H1 (cell line): ENCODE measurements at regions not wholly inside any gene's neighbourhood (a gene's known extent, or its start where the extent isn't known, plus 50 kb on each side); places are given as distances from the start of the nearest gene placed in this dataset.

Source experiments
- CEBPB ChIP-seq: IDR thresholded peaks from 2 replicates; pipeline ENCODE4 v1.6.1; 2012; ENCODE audit warnings: low read depth, low read length
- CREB1 ChIP-seq: IDR thresholded peaks from 2 replicates; pipeline ENCODE4 v1.6.1; 2012; ENCODE audit warnings: inconsistent platforms
- EP300 ChIP-seq, 2 experiments: IDR thresholded peaks; 1 replicate in 1 of 2; 2 replicates in 1 of 2; pipeline ENCODE4 v1.6.1; 2011 to 2012; ENCODE audit warnings: low read depth in 2 of 2, low read length in 2 of 2, mild to moderate bottlenecking in 2 of 2, borderline replicate concordance in 1 of 2, inconsistent platforms in 1 of 2, moderate library complexity in 1 of 2
- GABPA ChIP-seq: IDR thresholded peaks from 2 replicates; pipeline ENCODE4 v1.6.1; 2011; ENCODE audit warnings: mild to moderate bottlenecking, low read length, moderate library complexity, borderline replicate concordance; ENCODE audit not compliant: insufficient read depth
- JUND ChIP-seq: IDR thresholded peaks from 2 replicates; pipeline ENCODE4 v1.6.1; 2011; ENCODE audit warnings: mild to moderate bottlenecking, improper control_type of control experiment, low read length
- POLR2A ChIP-seq, 2 experiments: IDR thresholded peaks; 1 replicate in 1 of 2; 2 replicates in 1 of 2; pipeline ENCODE4 v1.6.1; 2011; ENCODE audit warnings: low read depth in 2 of 2, low read length in 2 of 2, mild to moderate bottlenecking in 2 of 2; ENCODE audit errors: control extremely low read depth in 1 of 2
- POLR2AphosphoS5 ChIP-seq: IDR thresholded peaks from 2 replicates; pipeline ENCODE4 v1.6.1; 2011; ENCODE audit warnings: low read depth, low read length
- RAD21 ChIP-seq, 2 experiments: IDR thresholded peaks in 1 of 2; conservative IDR thresholded peaks in 1 of 2; 2 replicates each; pipeline ENCODE4 v1.6.1; 2011; ENCODE audit warnings: low read depth in 2 of 2, low read length in 2 of 2, improper control_type of control experiment in 1 of 2, inconsistent platforms in 1 of 2, mild to moderate bottlenecking in 1 of 2, moderate library complexity in 1 of 2
- TF ChIP-seq, protein P1 (sequence below), 3 experiments: IDR thresholded peaks; 1 replicate in 2 of 3; 2 replicates in 1 of 3; pipeline versions ENCODE4 v1.5.1 to v1.6.1; 2011; ENCODE audit warnings: low read length in 3 of 3, mild to moderate bottlenecking in 3 of 3, inconsistent platforms in 2 of 3, low read depth in 1 of 3, moderate library complexity in 1 of 3; ENCODE audit not compliant: insufficient read depth in 1 of 3; ENCODE audit errors: control extremely low read depth in 1 of 3

DNA sequence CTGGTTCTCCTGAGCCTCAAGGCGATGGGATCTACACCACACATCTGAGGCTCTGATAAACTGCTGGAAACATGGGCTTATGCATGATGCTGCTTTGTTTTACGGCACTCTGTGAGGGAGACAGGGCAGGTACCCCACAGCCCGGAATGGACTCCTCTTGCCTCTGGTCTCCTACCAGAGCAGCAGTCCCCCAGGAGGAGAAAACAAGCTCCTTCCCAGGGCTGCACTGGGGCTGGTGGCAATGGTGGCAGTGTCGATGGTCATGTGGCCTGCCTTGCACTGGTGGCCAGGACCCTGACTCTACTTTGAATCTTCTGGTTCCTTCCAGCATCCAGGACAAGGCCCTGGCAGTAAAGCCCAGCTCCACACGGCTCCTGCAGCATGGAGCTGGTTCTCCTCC, 79.4 kb downstream of the TOMM20 start:
- TF ChIP-seq, protein P1, sequence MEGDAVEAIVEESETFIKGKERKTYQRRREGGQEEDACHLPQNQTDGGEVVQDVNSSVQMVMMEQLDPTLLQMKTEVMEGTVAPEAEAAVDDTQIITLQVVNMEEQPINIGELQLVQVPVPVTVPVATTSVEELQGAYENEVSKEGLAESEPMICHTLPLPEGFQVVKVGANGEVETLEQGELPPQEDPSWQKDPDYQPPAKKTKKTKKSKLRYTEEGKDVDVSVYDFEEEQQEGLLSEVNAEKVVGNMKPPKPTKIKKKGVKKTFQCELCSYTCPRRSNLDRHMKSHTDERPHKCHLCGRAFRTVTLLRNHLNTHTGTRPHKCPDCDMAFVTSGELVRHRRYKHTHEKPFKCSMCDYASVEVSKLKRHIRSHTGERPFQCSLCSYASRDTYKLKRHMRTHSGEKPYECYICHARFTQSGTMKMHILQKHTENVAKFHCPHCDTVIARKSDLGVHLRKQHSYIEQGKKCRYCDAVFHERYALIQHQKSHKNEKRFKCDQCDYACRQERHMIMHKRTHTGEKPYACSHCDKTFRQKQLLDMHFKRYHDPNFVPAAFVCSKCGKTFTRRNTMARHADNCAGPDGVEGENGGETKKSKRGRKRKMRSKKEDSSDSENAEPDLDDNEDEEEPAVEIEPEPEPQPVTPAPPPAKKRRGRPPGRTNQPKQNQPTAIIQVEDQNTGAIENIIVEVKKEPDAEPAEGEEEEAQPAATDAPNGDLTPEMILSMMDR (IDR thresholded peaks at IDR 0.05; ENCODE audit: control extremely low read depth in 1 of 3, insufficient read depth in 1 of 3, low read depth in 1 of 3, low read length in 3 of 3), result no peak
- no peak for TF ChIP-seq CEBPB
- TF ChIP-seq POLR2AphosphoS5, result no peak
- no peak for TF ChIP-seq CREB1
- no peak for TF ChIP-seq RAD21 (IDR thresholded peaks at IDR 0.05 in 1 of 2, conservative IDR thresholded peaks at IDR 0.05 in 1 of 2; ENCODE audit: low read depth in 2 of 2, low read length in 2 of 2)
- no peak for TF ChIP-seq JUND
- TF ChIP-seq GABPA, result no peak
- no peak for TF ChIP-seq EP300 (IDR thresholded peaks at IDR 0.05; ENCODE audit: borderline replicate concordance in 1 of 2, low read depth in 2 of 2, low read length in 2 of 2)
- no peak for TF ChIP-seq POLR2A (IDR thresholded peaks at IDR 0.05; ENCODE audit: control extremely low read depth in 1 of 2, low read depth in 2 of 2, low read length in 2 of 2)
